HUES48 (cell line): ENCODE measurements at regions not wholly inside any gene's neighbourhood (a gene's known extent, or its start where the extent isn't known, plus 50 kb on each side); places are given as distances from the start of the nearest gene placed in this dataset.

ENCODE experiments used
- H3K27ac ChIP-seq: one replicate; pipeline ENCODE4 v1.7.0; 2013; ENCODE audit warnings: low read depth, low read length, inconsistent platforms
- H3K27me3 ChIP-seq: 2 replicates; pipeline ENCODE4 v1.6.1; 2013; ENCODE audit warnings: mild to moderate bottlenecking, low read length; ENCODE audit not compliant: control insufficient read depth, insufficient read depth
- H3K36me3 ChIP-seq: 2 replicates; pipeline ENCODE4 v1.6.1; 2013; ENCODE audit warnings: low read length; ENCODE audit not compliant: control insufficient read depth, insufficient read depth
- H3K4me1 ChIP-seq: 2 replicates; pipeline ENCODE4 v1.6.1; 2013; ENCODE audit warnings: mild to moderate bottlenecking, low read length; ENCODE audit not compliant: control insufficient read depth, insufficient read depth
- H3K4me3 ChIP-seq: 2 replicates; pipeline ENCODE4 v1.5.1; 2013; ENCODE audit warnings: mild to moderate bottlenecking, low read depth, low read length
- H3K9ac ChIP-seq: 2 replicates; pipeline ENCODE4 v1.6.1; 2013; ENCODE audit warnings: mild to moderate bottlenecking, low read depth, low read length, moderate library complexity
- H3K9me3 ChIP-seq: 2 replicates; pipeline ENCODE4 v1.6.1; 2013; ENCODE audit warnings: low read length; ENCODE audit not compliant: control insufficient read depth, insufficient read depth

DNA sequence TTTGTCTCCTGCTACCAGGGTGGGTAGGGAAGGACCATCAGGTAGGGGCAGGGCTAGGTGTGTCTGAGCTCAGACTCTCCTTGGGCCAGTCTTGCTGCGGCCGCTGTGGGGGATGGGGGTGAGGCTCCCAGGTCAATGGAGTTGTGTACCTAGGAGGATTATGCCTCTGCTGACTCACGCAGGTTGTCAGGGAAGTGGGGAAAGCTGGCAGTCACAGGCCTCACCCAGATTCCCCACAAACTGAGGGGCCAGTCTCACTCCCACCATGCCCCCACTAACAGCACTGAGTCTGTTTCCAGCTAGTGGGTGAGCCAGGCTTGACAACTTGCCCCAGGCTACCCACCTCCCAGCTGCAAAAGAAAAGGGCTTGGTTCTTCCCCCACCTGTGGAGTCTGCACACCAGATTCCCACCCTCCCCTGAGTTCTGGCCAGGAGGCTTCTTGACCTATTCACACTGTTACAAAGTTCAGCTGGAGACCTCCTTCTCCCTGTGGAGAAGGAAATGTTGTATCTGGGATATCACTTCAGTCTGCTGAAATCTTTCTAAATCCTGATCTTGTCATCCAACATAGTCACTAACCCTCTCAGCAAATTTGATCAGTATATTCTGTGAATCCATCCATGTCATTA, 69.2 kb upstream of the GJA8 start:
- peaks cover 49% of the 10 kb centered on the region for H3K4me1 ChIP-seq
- H3K9me3 ChIP-seq = no peaks in the 10 kb centered on the region
- H3K4me3 ChIP-seq = 0 out of 2 replicates have a peak overlapping the region, but pooled peaks have one; percentile 4
- peaks cover 5% of the 10 kb centered on the region; the same call in 1 of the 2 replicates for H3K27me3 ChIP-seq
- no peaks in the 10 kb centered on the region for H3K36me3 ChIP-seq
- peak overlapping the region; percentile 84 for H3K27ac ChIP-seq
- H3K9ac ChIP-seq = no peak overlapping the region

GRCh38 chr1:147834181-147834580, 68.4 kb upstream of the GJA8 start:
- H3K4me3 ChIP-seq = no peak overlapping the region
- peak overlapping the region; percentile 78 for H3K27ac ChIP-seq
- H3K9ac ChIP-seq = no peak overlapping the region
- H3K36me3 ChIP-seq = no peaks in the 10 kb centered on the region
- peaks cover 5% of the 10 kb centered on the region; the same call in 1 of the 2 replicates for H3K27me3 ChIP-seq
- no peaks in the 10 kb centered on the region for H3K9me3 ChIP-seq
- peaks cover 50% of the 10 kb centered on the region for H3K4me1 ChIP-seq

DNA sequence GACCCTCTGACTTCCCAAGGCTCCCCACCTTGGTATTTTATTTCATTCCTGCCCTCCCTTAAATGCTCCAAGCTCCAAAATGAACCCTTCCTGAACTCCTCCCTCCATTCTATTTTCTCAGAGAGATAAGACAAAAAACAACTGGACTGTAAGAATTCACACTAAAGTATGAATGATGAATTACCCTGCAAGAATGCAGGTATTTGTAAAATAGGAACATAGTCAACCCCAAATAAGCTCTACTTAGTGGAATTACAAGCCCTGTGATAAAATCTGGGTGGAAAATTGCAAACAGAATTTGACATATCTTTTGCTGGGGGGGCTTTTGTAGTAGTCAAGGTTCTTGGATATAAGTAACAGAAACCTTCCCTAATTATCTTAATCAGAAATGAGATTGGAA, 67.8 kb upstream of the GJA8 start:
- peaks cover 50% of the 10 kb centered on the region for H3K4me1 ChIP-seq
- H3K36me3 ChIP-seq = no peaks in the 10 kb centered on the region
- no peaks in the 10 kb centered on the region for H3K9me3 ChIP-seq
- H3K27ac ChIP-seq = no peak overlapping the region
- no peak overlapping the region for H3K4me3 ChIP-seq
- H3K27me3 ChIP-seq = peaks cover 5% of the 10 kb centered on the region; the same call in 1 of the 2 replicates
- H3K9ac ChIP-seq = no peak overlapping the region

DNA sequence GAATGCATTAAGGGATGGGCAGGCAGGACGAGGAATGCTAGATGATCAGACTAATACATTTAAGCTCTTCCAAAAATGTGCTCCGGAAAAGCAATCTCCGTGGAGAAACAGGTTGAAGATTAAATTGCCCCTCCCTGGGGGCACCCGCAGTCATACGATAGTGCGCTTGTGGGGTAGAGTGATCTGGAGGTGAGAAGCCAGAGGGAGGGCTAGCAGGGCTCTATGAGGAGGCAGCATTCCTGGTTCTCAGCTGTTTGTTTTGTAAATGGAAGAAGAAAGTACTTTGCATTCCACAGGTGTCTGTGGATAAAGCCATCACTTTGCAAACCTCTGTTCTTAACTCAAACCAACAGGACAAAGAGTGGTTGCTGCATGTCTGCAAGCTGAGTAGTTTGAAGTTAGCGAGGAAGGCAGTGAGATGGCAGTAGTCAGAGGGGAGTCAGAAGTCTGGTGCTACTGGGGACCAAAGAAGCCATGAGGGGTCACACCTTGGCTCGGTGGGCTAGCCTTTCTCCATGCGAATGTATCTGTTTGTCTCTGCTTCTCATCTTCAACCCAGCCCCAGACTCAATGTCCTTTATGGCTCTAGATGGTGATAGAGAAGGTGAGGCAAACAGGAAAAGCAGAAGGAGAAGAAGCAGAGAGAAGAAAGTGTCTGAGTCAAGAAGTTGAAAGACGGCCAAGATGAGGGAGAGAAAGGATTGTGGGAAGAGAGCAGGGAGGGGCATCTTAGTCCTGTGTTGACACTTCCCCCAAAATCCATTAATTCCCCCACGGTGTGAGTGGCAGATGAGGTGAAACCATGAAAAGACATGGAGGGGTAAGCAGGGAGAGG, 65.2 kb upstream of the GJA8 start:
- no peaks in the 10 kb centered on the region for H3K9me3 ChIP-seq
- H3K27ac ChIP-seq = peak overlapping the region; percentile 83
- H3K9ac ChIP-seq = peak overlapping the region; percentile 59
- H3K36me3 ChIP-seq = no peaks in the 10 kb centered on the region
- peak overlapping the region; percentile 40; the same call in 1 of the 2 replicates for H3K4me3 ChIP-seq
- H3K27me3 ChIP-seq = peaks cover 5% of the 10 kb centered on the region; the same call in 1 of the 2 replicates
- H3K4me1 ChIP-seq = peaks cover 50% of the 10 kb centered on the region

DNA sequence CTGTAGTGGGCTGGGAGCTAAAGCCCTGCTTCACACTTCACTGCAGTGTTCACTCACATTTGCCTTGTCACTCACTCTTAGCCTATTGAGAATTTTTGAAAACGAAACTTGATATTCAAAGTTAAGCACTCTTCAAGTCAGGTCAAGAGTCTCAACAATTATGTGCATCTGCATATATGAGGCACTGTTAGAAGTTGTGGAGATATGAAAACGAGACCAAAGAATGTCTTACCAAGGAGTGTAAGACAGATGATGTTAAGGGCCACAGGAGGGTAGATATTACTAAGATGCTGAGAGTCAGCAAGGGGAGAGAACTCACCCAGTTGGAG, 64.7 kb upstream of the GJA8 start:
- peak overlapping the region; percentile 83 for H3K27ac ChIP-seq
- peaks cover 5% of the 10 kb centered on the region; the same call in 1 of the 2 replicates for H3K27me3 ChIP-seq
- no peak overlapping the region for H3K4me3 ChIP-seq
- peaks cover 46% of the 10 kb centered on the region for H3K4me1 ChIP-seq
- H3K9me3 ChIP-seq = no peaks in the 10 kb centered on the region
- H3K9ac ChIP-seq = no peak overlapping the region
- H3K36me3 ChIP-seq = no peaks in the 10 kb centered on the region

- no peaks in the 10 kb centered on the region for H3K36me3 ChIP-seq
- H3K4me1 ChIP-seq = peaks cover 23% of the 10 kb centered on the region
- no peak overlapping the region for H3K9ac ChIP-seq
- no peak overlapping the region for H3K4me3 ChIP-seq
- no peaks in the 10 kb centered on the region for H3K9me3 ChIP-seq
- no peaks in the 10 kb centered on the region for H3K27me3 ChIP-seq
- no peak overlapping the region for H3K27ac ChIP-seq
These were observed 61.7 kb upstream of the GJA8 start for GRCh38 chr1:147840909-147841308.

DNA sequence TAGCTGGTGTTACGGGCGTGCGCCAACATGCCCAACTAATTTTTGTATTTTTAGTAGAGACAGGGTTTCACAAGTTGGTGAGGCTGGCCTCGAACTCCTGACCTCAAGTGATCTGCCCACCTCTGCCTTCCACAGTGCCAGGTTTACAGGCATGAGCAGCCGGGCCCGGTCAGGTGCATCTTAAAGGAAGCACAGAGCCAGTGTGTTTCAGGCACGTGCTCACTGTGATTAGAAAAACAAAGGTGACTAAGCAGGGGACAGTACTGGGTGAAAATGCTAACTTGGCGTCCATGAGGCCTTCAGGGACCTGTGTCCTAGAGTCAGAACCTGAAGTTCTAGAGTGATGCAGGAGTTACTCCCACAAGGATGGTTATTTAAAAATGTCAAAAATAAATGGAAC, 60.0 kb upstream of the GJA8 start:
- H3K36me3 ChIP-seq = no peaks in the 10 kb centered on the region
- H3K4me1 ChIP-seq = peaks cover 9% of the 10 kb centered on the region
- no peaks in the 10 kb centered on the region for H3K27me3 ChIP-seq
- H3K9me3 ChIP-seq = no peaks in the 10 kb centered on the region
- no peak overlapping the region for H3K9ac ChIP-seq
- no peak overlapping the region for H3K4me3 ChIP-seq
- no peak overlapping the region for H3K27ac ChIP-seq

DNA sequence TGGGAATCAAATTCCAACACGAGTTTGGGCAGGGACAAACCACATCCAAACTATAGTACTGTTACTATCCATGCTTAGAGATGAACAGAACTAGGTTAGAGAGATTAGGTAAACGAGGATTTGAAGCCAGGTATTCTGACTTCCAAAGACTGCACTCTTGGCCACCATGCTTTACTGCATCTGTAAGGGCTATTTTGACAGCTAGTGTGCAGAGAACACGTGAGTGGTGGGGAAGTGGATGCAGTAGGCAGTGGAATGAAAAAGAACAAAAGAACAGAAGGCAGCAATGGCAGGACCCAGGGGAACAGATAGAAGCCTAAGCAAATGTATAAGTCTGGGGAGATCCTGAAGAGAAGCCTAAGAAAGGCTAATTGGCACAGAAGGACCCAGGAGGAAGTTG, 59.1 kb upstream of the GJA8 start:
- no peaks in the 10 kb centered on the region for H3K27me3 ChIP-seq
- no peak overlapping the region for H3K27ac ChIP-seq
- no peak overlapping the region for H3K9ac ChIP-seq
- no peaks in the 10 kb centered on the region for H3K36me3 ChIP-seq
- no peak overlapping the region for H3K4me3 ChIP-seq
- no peaks in the 10 kb centered on the region for H3K9me3 ChIP-seq
- peaks cover 1% of the 10 kb centered on the region for H3K4me1 ChIP-seq

- Histone ChIP-seq H3K4me3 (no peak overlapping the region), H3K27ac (no peak overlapping the region), H3K36me3 (no peaks in the 10 kb centered on the region), H3K9me3 (no peaks in the 10 kb centered on the region), H3K27me3 (no peaks in the 10 kb centered on the region), H3K4me1 (peaks cover 10% of the 10 kb centered on the region; the same call in 1 of the 2 replicates), H3K9ac (no peak overlapping the region)
These were observed 54.8 kb upstream of the GJA8 start for GRCh38 chr1:147847831-147848230.

DNA sequence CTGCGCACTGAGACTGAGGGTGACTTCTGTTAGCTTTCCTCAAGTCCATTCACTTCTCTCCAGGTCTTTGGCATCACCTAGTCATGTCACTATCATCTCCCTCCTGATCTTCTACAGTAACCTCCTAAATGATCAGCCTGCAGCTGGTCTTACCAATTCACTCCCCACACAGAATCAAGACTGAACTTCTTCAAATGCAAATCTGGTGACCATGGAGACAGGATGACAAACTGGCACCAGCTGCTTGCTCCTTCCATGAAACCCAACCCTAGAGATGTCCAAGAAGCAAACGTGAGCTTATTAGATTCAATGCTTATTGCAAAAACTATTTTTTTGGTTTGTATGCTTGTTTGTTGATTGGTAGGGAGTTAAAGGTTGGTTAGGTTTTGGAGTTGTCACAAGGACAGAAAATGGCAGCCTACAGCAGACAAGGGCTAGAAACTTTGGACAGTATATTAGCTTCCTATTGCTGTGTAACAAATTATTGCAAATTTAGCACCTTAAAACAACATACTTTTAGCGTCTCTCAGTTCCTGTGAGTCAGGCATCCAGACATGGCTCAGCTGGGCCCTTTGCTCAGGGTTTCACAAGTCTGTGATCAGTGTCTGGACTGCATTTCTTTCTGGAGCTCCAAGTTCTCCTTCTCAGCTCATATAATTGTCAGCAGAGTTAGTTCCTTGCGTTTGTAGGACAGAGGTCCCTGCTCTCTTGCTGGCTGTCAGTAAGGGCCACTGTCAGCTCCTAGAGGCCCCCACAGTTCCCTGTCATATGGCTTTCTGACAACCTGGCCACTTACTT, 53.3 kb upstream of the GJA8 start:
- Histone ChIP-seq H3K9ac (no peak overlapping the region), H3K36me3 (no peaks in the 10 kb centered on the region), H3K27me3 (no peaks in the 10 kb centered on the region), H3K4me1 (peaks cover 10% of the 10 kb centered on the region; the same call in 1 of the 2 replicates), H3K27ac (no peak overlapping the region), H3K9me3 (no peaks in the 10 kb centered on the region), H3K4me3 (no peak overlapping the region)
